Sigmoid colon (tissue), 6 donors: ENCODE measurements at regions not wholly inside any gene's neighbourhood (a gene's known extent, or its start where the extent isn't known, plus 50 kb on each side); places are given as distances from the start of the nearest gene placed in this dataset.

ENCODE experiments used
- DNase-seq: peaks from one replicate; pipeline ENCODE4 v3.0.0-alpha.2; 2019
- H3K27ac ChIP-seq, 4 donors: fragments of 200-600 bp; sonication (generic); one replicate each; pipeline ENCODE4 v1.5.1; 2016 to 2019; ENCODE audit warnings: mild to moderate bottlenecking in 1 of 4
- H3K27me3 ChIP-seq, 3 donors: fragments of 200-600 bp; sonication (generic); one replicate each; pipeline ENCODE4 v1.5.1; 2019; ENCODE audit warnings: mild to moderate bottlenecking in 1 of 3
- H3K36me3 ChIP-seq, 4 donors: fragments of 200-600 bp; sonication (generic); one replicate each; pipeline ENCODE4 v1.5.1; 2016 to 2019
- H3K4me1 ChIP-seq, 4 donors: fragments of 200-600 bp; sonication (generic); one replicate each; pipeline ENCODE4 v1.5.1; 2017 to 2019
- H3K4me3 ChIP-seq, 4 donors: fragments of 200-600 bp; sonication (generic); one replicate each; pipeline ENCODE4 v1.5.1; 2017 to 2019; ENCODE audit warnings: mild to moderate bottlenecking in 2 of 4, moderate library complexity in 1 of 4
- H3K9me3 ChIP-seq, 4 donors: fragments of 200-600 bp in 3 of 4; sonication (generic) in 3 of 4; one replicate each; pipeline versions ENCODE4 v1.5.1 to v1.6.1; 2013 to 2019
- CTCF ChIP-seq, 4 experiments: fragments of 450-650 bp in 3 of 4; fragments of 200-600 bp in 1 of 4; IDR thresholded peaks; one replicate each; pipeline ENCODE4 v1.5.1; 2016 to 2019; ENCODE audit warnings: antibody characterized with exemption in 4 of 4, mild to moderate bottlenecking in 3 of 4, moderate library complexity in 2 of 4
- EP300 ChIP-seq, 4 donors: sonication (generic); formaldehyde crosslinking; IDR thresholded peaks; one replicate each; pipeline ENCODE4 v1.6.1; 2017; ENCODE audit warnings: antibody characterized with exemption in 4 of 4
- POLR2A ChIP-seq, 2 donors: fragments of 450-650 bp; IDR thresholded peaks; one replicate each; pipeline ENCODE4 v1.6.1; 2016; ENCODE audit warnings: antibody characterized with exemption in 2 of 2, mild to moderate bottlenecking in 2 of 2, moderate library complexity in 2 of 2
- POLR2AphosphoS5 ChIP-seq, 4 donors: sonication (generic); formaldehyde crosslinking; IDR thresholded peaks; one replicate each; pipeline ENCODE4 v1.6.1; 2017; ENCODE audit warnings: antibody characterized with exemption in 4 of 4
- WGBS, 2 donors: extraction: QIAGEN DNeasy Blood & Tissue Kit; methylation state at CpG; one replicate each; pipeline ENCODE4 v1.1.7; 2013; 5-methylcytosine and 5-hydroxymethylcytosine counted together
- intact Hi-C: fragments of 100-400 bp; cut with DNase I; formaldehyde crosslinking; loops from one replicate; pipeline ENCODE4 v1.15.1; 2023
- donor health status: healthy with polysubstance abuse.
- donor health status: healthy.

- TF ChIP-seq POLR2AphosphoS5 (IDR thresholded peaks at IDR 0.05) (no peak), CTCF (IDR thresholded peaks at IDR 0.05) (no peak), EP300 (IDR thresholded peaks at IDR 0.05) (no peak), POLR2A (IDR thresholded peaks at IDR 0.05) (no peak)
- Histone ChIP-seq H3K36me3 (no peaks in the 10 kb centered on the region), H3K27ac (peak overlapping the region in 1 of 4 donors; percentile 40), H3K4me1 (peaks cover 0 to 20% (median 9%) of the 10 kb centered on the region in 4 donors), H3K4me3 (no peak overlapping the region), H3K27me3 (no peaks in the 10 kb centered on the region), H3K9me3 (no peaks in the 10 kb centered on the region)
- intact Hi-C loops = no loop called here
- 84 to 94% methylated on average over 3 of the region's 3 CpGs for WGBS, 2 donors
- no peak for DNase-seq
Measured at GRCh38 chr22:27681037-27681436, 120.5 kb downstream of the MN1 start.

- H3K4me3 ChIP-seq = no peak overlapping the region
- peaks cover 0 to 33% (median 20%) of the 10 kb centered on the region in 4 donors for H3K4me1 ChIP-seq
- intact Hi-C loops = no loop called here
- H3K27ac ChIP-seq = no peak overlapping the region
- no peaks in the 10 kb centered on the region for H3K36me3 ChIP-seq
- no peak for TF ChIP-seq POLR2A (IDR thresholded peaks at IDR 0.05)
- no peak for TF ChIP-seq EP300 (IDR thresholded peaks at IDR 0.05)
- TF ChIP-seq CTCF (IDR thresholded peaks at IDR 0.05) = no peak
- TF ChIP-seq POLR2AphosphoS5 (IDR thresholded peaks at IDR 0.05) = no peak
- 62 to 78% methylated on average over 9 of the region's 9 CpGs for WGBS, 2 donors
- no peaks in the 10 kb centered on the region for H3K27me3 ChIP-seq
- DNase-seq = no peak
- H3K9me3 ChIP-seq = no peaks in the 10 kb centered on the region
Measured at GRCh38 chr22:27682437-27682836, 119.1 kb downstream of the MN1 start.

GRCh38 chr22:27684901-27685300 is 116.7 kb downstream of the MN1 start:
- H3K9me3 ChIP-seq = no peaks in the 10 kb centered on the region
- H3K36me3 ChIP-seq = no peaks in the 10 kb centered on the region
- peaks cover 0 to 33% (median 20%) of the 10 kb centered on the region in 4 donors for H3K4me1 ChIP-seq
- no peak overlapping the region for H3K4me3 ChIP-seq
- intact Hi-C loops = no loop called here
- TF ChIP-seq EP300 (IDR thresholded peaks at IDR 0.05) = no peak
- no peak for TF ChIP-seq POLR2A (IDR thresholded peaks at IDR 0.05)
- TF ChIP-seq CTCF (IDR thresholded peaks at IDR 0.05) = no peak
- no peak for TF ChIP-seq POLR2AphosphoS5 (IDR thresholded peaks at IDR 0.05)
- no peak for DNase-seq
- H3K27ac ChIP-seq = peak overlapping the region in 2 of 4 donors; percentile 1 to 75
- WGBS, 2 donors = 68 to 76% methylated on average over 9 of the region's 9 CpGs
- H3K27me3 ChIP-seq = no peaks in the 10 kb centered on the region

- H3K9me3 ChIP-seq = no peaks in the 10 kb centered on the region
- TF ChIP-seq POLR2A (IDR thresholded peaks at IDR 0.05) (no peak), CTCF (IDR thresholded peaks at IDR 0.05) (no peak), EP300 (IDR thresholded peaks at IDR 0.05) (no peak)
- H3K4me1 ChIP-seq = peaks cover 0 to 33% (median 20%) of the 10 kb centered on the region in 4 donors
- H3K4me3 ChIP-seq = no peak overlapping the region
- H3K27me3 ChIP-seq = no peaks in the 10 kb centered on the region
- peak overlapping the region in 1 of 4 donors; percentile 75 for H3K27ac ChIP-seq
- intact Hi-C loops = no loop called here
- no peak for DNase-seq
- no peaks in the 10 kb centered on the region for H3K36me3 ChIP-seq
- 73 to 91% methylated on average over 5 of the region's 5 CpGs for WGBS, 2 donors
Measured at GRCh38 chr22:27685515-27685914, 116.0 kb downstream of the MN1 start.

GRCh38 chr22:27685970-27686369 is 115.6 kb downstream of the MN1 start:
- intact Hi-C loops = no loop called here
- H3K4me3 ChIP-seq = no peak overlapping the region
- no peak for TF ChIP-seq POLR2A (IDR thresholded peaks at IDR 0.05)
- TF ChIP-seq CTCF (IDR thresholded peaks at IDR 0.05) = no peak
- TF ChIP-seq POLR2AphosphoS5 (IDR thresholded peaks at IDR 0.05) = no peak
- no peak for TF ChIP-seq EP300 (IDR thresholded peaks at IDR 0.05)
- WGBS, 2 donors = 58 to 84% methylated on average over 1 of the region's 1 CpG
- H3K4me1 ChIP-seq = peaks cover 0 to 29% (median 15%) of the 10 kb centered on the region in 4 donors
- H3K27ac ChIP-seq = peak overlapping the region; percentile 17 to 75 (median 46)
- no peaks in the 10 kb centered on the region for H3K27me3 ChIP-seq
- no peaks in the 10 kb centered on the region for H3K9me3 ChIP-seq
- H3K36me3 ChIP-seq = no peaks in the 10 kb centered on the region
- no peak for DNase-seq
